ENCODE measurements at regions not wholly inside any gene's neighbourhood (a gene's known extent, or its start where the extent isn't known, plus 50 kb on each side); places are given as distances from the start of the nearest gene placed in this dataset.

DNA sequence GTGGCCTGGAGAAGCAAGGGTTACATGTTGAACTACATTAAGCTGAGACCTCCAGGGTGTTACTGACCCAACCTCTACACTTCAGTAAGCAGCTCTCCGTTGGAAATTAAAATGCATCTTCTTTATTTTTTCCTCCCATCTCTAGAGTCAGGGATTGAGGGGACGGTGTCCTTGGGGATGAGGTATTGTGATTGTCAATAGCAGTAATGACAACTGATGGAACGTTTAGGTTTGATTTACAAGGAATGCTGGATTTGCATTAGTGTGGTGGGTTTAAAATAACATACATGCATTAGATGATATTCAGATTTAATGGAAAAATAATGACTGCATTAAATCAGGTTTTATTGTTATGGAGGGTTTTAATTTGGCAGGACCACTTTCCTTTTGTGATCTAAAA is 82.9 kb upstream of the NTRK2 start:
- no peak for DNase-seq

DNA sequence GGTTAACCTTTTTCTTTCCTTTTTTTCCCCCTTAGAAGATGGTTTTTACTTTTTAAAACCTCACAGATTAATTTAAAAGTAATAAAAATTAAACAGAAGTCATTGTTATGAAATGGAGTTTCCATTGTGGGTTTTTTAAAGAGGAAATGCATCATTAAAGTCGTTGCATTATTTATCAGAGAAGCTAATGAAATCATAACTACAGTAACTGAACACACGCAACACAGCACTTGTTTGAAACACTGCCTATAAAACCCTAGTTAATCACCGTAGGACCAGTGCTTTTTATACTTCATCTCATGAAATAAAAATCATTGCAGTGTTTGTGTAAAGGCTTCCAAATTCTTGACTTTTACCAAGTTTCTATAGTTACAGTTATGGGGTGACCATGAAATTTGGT is 82.4 kb upstream of the NTRK2 start:
- no peak for DNase-seq

DNA sequence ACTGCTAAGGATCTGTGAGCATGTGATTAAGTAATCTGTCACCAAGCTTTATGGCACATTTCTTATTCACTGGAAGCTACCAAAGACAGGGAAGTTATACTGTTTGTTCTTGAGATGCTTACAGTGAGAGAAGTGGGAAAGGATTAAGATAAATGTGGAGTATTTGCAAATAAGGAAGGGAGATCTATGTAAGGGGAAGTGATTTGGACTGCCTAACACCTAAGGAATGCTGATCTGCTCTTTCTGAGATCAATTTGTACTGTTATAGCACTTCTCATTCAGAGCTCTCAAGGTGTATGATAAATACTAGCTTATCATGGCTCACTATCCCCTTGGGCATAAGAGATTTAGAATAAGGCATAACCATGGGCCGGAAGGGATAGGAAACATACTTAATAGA is 80.0 kb upstream of the NTRK2 start:
- no peak for DNase-seq

DNA sequence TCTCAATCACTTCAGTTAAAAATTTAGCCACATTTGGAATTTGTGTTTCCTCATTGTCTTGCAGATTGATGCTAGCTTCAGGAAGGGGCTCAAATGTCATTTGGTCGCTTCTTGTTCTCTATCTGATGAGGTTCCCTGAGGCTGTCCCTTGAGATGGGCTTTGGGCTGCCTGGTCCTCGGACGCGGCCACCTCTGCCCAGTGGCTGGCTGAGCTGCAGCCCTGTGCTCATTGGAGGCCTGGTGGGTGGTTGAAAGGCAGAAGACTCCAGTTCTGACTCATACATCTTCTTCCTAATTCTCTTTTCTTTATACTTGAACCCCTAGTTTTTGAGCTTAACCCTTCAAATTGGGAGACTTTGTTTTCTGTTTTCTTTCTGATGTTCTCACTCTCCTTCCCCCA is 78.8 kb upstream of the NTRK2 start:
- DNase-seq: no peak

DNA sequence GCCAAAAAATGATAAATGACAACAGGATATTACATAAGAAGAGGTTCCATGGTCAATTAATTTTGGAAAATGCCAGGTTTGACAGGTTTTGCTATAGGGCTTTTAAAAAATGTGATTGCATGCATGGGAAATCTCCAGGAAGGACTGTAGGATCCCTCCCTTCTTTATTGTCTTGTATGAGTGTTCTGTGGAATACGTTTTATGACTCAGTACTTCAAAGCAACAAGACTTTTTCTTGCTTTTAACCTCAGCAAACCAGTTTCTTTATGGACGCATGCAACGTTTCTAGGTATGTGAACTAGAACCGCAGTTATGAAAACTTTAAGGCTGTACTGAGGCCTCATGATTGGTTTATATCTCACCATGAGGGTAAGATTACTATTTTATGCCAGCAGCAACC is 76.6 kb upstream of the NTRK2 start:
- DNase-seq: no peak

DNA sequence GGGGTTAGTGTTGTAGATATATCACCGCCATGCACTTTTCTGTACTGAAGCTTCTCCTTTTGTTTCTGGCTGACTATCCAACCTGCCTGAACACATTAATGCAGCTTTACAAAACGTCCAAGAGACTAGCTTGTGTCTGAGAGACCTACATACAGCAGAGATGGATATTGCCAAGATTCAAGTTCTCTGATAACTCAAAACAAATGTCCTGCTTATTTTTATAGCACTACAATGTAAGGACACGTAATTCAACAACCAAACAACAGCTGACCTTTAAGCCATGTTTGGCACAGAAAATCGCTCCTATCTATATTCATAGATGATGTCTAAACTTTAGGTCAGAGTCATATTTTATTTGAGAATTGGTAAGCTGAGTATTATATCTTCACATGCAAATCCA is 76.2 kb upstream of the NTRK2 start:
- DNase-seq: no peak

DNA sequence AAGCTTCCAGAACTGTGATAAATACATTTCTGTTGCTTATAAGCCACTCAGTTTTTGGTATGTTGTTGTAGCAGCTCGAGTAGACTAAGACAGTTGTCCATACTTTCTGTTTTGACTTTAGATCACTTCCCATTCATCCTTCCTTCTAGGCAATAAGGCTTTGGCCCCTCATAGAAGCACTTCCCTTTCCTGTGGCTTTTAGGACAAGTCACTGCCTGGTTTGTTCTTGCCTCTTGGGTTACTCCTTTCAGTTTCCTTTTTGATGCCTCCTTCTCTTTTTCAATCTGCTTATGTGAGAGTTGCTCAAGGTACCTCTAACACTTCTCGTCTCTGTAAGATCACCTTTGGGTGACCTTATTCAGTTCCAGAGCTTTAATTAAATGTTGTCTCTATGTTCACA is 72.4 kb upstream of the NTRK2 start:
- no peak for DNase-seq

DNA sequence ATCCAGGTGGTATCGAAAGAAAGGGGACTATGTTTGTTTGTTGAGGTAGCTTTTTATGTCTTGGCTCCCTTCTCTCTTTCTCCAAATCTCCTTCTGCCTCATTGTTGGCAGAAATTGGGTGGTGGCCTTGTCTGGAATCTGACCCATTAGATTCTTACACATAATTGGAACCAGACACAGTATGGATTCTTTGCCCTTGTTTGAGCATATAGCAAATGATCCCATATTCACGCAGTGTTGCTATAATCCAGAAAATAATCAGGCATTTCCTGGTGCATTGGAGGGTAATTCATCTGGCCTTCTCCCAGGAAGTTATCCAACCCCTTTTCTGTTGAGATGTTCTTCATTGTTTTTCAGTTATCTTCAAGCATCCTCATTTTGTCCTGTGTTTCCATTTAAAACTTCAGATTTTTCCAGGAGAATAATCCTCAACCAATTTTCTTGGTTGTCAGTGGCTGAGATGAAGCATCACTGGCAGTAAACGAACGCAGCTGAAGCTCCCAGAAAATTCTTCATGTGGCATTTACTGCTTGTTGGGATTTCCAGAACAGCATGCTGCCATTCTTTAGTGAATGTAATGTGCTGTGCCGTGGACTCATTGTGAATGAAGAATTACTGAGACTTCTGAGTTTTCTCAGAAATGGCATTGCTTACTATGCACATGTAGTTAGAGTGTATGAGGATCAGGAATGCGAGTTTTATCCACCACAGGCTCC is 70.5 kb upstream of the NTRK2 start:
- no peak for DNase-seq

DNA sequence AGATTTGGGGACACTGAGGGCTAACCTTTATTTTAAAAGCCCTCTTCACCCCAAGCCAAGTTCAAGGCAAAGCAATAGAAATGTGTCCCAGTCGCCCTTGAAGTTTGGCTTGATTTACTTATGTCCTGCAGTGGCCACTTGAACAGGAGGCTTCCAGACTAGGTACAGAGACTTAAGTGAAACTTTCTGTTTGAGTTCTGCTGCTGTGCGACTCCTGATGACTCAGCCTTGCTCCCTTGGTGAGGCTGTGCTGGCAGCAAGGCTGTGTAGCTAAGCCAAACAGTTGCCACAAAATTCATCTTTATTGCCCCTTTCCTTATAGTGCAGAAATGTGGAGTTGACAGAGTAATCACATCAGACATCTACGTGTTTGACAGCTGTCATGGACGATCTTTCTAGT is 68.8 kb upstream of the NTRK2 start:
- no peak for DNase-seq

DNA sequence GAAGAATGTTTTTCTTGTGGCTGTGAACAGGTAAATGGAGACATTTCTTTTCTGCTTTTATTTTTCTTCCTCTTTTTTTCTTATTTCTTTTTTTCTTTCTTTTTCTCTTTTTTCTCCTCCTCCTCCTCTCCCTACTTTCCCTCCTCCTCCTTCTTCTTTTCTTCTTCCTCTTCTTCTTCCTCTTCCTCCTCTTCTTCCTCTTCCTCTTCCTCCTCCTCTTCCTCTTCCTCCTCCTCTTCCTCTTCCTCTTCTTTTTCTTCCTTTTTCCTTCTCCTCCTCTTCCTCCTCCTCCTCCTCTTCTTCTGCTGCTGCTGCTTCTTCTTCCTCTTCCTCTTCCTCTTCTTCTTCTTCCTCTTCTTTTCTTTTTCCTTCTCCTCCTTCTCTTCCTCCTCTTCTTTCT is 65.3 kb upstream of the NTRK2 start:
- DNase-seq: no peak

DNA sequence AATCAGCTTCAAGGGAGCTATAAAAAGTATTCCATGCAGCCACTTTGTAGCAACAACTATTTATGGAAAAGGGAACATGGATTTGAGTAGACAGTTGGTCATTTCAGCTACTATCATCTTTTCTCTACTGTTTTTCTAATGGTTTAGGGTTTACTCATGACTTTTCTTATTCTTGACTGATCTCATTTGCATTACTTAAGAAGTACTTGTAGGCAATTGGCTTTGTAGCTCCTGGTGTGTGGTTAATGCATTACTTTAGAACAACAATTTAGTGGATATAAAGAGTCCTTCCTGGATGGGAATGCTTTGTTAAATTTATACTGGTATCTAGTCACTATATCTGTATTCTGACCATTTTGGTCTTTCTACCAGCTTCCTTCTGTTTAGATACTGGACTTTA is 59.8 kb upstream of the NTRK2 start:
- no peak for DNase-seq

DNA sequence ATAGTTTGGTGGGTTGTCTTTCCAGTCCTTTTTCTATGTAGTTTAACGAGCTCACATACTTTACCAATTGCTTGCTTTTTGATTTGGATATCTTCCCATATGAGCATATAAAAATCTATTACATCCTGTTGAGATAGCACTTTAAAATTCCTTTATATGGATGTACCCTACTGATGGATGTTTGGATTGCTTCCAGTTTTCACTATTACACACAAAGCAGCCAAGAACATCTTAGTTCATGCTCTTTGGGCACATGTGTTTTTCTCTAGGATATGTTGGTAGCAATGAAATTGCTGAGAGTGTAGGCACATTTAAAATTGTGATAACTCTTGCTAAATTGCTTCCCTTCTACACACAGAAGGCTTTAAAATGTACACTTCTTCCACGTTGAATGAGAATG is 56.1 kb upstream of the NTRK2 start:
- DNase-seq: no peak

DNA sequence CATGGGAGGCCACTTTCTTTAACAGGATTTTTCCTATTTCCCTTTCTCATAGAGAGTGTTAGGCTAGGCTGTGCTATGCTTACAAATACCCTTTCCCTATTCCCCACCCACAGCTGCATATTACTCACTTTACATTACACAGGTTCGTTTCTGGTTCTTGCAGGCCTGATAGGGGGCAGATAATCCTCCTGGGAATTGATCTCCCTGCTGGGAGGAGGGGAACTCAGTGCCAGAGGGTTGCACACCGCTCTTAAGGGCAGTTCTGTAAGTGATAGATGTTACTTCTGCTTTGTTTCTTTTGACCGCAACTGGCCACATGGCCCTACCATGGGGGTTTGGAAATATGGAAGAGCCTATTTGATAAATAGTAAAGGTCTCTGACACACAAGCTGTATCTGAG is 54.0 kb upstream of the NTRK2 start:
- no peak for DNase-seq

DNA sequence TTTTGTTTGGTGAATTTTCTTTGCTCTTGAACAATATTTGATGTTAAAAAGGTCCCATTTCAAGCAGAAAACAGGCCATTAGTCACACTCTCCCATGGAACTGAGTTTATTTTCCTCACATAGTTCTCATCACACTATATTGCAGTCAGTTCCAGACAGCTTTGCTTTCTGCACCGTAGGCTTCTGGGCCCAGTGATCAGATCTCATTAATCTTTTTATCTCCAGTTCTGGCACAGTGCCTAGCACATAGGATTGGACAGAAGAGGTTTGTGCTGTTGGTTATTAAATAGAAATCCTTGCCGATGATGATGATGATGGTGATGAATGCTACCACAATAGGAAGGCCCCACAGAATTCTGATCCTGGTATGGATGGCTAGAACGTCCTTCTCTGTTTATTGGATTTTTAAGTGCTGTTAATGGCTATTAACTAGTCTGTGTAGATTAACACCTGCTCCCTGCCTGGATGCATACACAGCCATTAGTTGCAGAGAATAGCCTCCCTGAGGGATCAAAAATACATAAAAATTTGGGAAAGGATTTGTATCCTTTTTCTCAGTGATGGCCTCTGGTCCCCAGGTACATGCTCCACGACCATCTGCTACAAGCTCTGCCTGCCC is 52.0 kb upstream of the NTRK2 start:
- DNase-seq: no peak

All from hypothalamus (tissue), 51 donors.